Activated T-cell treated with anti-CD3 and anti-CD28 coated beads, Interleukin-2, amount 50 U/mL, for 24 hours (primary cell): ENCODE measurements at regions not wholly inside any gene's neighbourhood (a gene's known extent, or its start where the extent isn't known, plus 50 kb on each side); places are given as distances from the start of the nearest gene placed in this dataset.
"Not testable (repeated sequence)": the region's sequence is repeated elsewhere in the genome, so short reads cannot be mapped to it uniquely, and the experiment has no call there.

Experiments used
- DNase-seq: peaks from one replicate; pipeline ENCODE4 v3.0.0-alpha.2; 2020
- H3K27ac Mint-ChIP-seq: 2 replicates; pipeline ENCODE4 v1.8.0; 2020; ENCODE audit warnings: mild to moderate bottlenecking, mixed read lengths
- H3K27me3 Mint-ChIP-seq: 2 replicates; pipeline ENCODE4 v1.8.0; 2020; ENCODE audit warnings: mixed read lengths
- H3K36me3 Mint-ChIP-seq: 2 replicates; pipeline ENCODE4 v1.8.0; 2020; ENCODE audit warnings: low read depth, mixed read lengths
- H3K4me1 Mint-ChIP-seq: 2 replicates; pipeline ENCODE4 v1.8.0; 2020; ENCODE audit warnings: low read depth, mixed read lengths
- H3K4me3 Mint-ChIP-seq: 2 replicates; pipeline ENCODE4 v1.8.0; 2020; ENCODE audit warnings: mild to moderate bottlenecking, moderate library complexity, mixed read lengths
- H3K9me3 Mint-ChIP-seq: 2 replicates; pipeline ENCODE4 v1.8.0; 2020; ENCODE audit warnings: mixed read lengths

DNA sequence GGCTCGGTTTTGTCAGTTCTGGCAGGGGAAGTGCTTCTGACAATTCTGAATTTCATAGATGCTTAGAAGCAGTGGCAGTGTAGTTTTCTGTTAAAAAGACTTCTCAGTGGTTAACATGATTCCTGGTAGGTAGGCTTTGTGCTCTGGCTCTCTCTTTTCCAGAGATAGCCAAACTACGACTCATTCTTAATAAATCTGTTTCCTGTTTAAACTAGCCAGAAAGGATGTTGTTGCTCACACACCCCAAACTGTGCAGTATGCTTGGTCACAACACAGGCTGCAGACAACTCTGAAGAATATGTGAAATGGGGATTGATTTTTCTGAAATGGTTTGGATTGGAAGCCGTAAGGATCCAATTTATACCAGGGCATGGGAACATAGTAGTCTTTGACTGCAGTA is 711.5 kb downstream of the PCDH17 start:
- no peaks in the 10 kb centered on the region for H3K4me1 Mint-ChIP-seq
- peaks cover 5% of the 10 kb centered on the region for H3K9me3 Mint-ChIP-seq
- H3K4me3 Mint-ChIP-seq: no peak overlapping the region
- H3K36me3 Mint-ChIP-seq: no peaks in the 10 kb centered on the region
- no peaks in the 10 kb centered on the region for H3K27me3 Mint-ChIP-seq
- no peak overlapping the region for H3K27ac Mint-ChIP-seq
- no peak for DNase-seq

DNA sequence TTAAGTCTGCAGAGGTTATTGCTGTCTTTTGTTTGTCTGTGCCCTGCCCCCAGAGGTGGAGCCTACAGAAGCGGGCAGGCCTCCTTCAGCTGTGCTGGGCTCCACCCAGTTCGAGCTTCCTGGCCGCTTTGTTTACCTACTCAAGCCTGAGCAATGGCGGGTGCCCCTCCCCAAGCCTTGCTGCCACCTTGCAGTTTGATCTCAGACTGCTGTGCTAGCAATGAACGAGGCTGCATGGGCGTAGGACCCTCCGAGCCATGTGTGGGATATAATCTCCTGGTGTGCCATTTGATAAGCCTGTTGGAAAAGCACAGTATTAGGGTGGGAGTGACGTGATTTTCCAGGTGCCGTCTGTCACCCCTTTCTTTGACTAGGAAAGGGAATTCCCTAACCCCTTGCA is 720.6 kb downstream of the PCDH17 start:
- DNase-seq, H3K36me3 Mint-ChIP-seq, H3K27ac Mint-ChIP-seq, H3K4me1 Mint-ChIP-seq, H3K27me3 Mint-ChIP-seq, H3K4me3 Mint-ChIP-seq: not testable (repeated sequence)
- peaks cover 13% of the 10 kb centered on the region for H3K9me3 Mint-ChIP-seq

DNA sequence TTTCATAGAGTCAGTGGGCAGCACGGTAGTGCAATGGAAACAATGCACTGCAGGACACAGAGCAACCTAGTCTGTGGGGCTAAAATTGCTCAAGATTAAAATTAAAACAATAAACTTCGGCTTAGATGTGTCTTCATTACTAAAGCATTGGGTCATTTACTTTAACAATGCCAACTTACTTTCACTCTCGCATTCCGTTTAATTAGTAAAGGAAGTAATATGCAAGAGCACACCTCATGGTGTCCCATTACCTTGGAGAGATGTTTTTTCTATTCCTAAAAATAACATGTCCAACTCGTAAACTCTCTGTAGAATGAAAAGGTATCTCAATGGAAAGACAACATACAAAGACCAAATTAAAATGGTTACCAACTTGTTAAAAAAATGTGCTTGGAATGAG is 738.4 kb downstream of the PCDH17 start:
- Mint-ChIP-seq H3K9me3 (peaks cover 15% of the 10 kb centered on the region), H3K36me3 (no peaks in the 10 kb centered on the region), H3K4me1 (no peaks in the 10 kb centered on the region), H3K27me3 (no peaks in the 10 kb centered on the region), H3K4me3 (no peak overlapping the region), H3K27ac (no peak overlapping the region)
- DNase-seq: no peak

DNA sequence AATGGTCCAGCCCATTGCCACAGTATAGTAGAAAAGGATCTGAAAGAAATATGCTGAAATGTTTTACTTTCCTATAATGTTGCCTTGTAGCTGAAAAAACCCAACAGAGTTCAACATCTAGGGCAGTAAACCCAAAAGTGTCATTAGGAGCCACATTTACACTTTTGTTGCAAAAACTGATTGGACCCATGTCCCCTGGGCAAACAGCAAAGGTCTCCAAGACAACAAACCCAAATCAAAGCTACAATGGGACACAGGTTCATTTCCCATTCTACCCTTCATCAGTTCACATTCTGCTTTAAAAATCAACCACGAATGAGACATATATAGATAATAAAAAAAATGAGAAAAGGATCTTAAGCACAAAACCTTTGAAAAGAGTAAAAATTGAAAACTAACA is 744.8 kb downstream of the PCDH17 start:
- DNase-seq: no peak
- H3K9me3 Mint-ChIP-seq: peaks cover 8% of the 10 kb centered on the region
- H3K4me1 Mint-ChIP-seq: no peaks in the 10 kb centered on the region
- no peak overlapping the region for H3K4me3 Mint-ChIP-seq
- no peak overlapping the region for H3K27ac Mint-ChIP-seq
- no peaks in the 10 kb centered on the region for H3K27me3 Mint-ChIP-seq
- no peaks in the 10 kb centered on the region for H3K36me3 Mint-ChIP-seq

DNA sequence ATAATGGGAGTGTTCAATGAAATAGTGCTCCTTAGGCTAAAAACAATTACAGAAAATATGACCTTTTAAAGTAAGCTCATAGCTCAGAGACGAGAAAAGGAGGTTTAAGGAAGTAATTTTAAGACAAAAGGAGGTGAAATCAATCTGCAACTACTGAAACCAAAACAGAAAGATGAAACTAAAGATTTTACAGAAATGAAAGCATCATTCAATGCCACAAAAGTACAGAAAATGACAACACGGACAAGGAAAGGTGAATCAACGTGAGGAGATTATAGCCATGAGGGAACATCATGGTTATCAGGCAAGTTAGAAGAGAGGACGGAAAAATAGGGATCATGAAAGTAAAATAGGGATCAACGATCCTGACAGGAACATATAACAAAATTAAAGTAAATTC is 745.2 kb downstream of the PCDH17 start:
- no peaks in the 10 kb centered on the region for H3K4me1 Mint-ChIP-seq
- H3K4me3 Mint-ChIP-seq: no peak overlapping the region
- H3K27me3 Mint-ChIP-seq: no peaks in the 10 kb centered on the region
- H3K36me3 Mint-ChIP-seq: no peaks in the 10 kb centered on the region
- H3K27ac Mint-ChIP-seq: no peak overlapping the region
- no peak for DNase-seq
- H3K9me3 Mint-ChIP-seq: peaks cover 7% of the 10 kb centered on the region

DNA sequence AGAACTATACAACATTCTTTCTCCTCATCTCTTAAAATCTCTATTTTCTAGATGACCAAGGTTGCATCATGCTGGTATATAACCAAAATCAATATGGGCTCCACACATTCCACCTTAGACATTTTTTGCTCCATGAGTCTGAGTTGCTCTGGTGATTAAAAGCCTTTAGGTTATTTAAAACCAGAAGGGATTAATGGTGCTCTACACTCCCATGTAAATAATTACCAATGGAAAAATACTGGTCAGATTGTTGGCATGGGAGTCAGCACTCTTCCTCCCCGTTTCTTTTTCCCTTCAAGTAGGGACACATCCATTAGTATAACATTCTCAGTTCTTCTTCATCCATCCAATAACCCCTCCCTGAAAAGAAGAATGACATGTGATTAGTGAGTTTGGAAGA is 747.7 kb downstream of the PCDH17 start:
- DNase-seq: no peak
- peaks cover 6% of the 10 kb centered on the region for H3K9me3 Mint-ChIP-seq
- no peaks in the 10 kb centered on the region for H3K27me3 Mint-ChIP-seq
- H3K4me3 Mint-ChIP-seq: no peak overlapping the region
- H3K36me3 Mint-ChIP-seq: no peaks in the 10 kb centered on the region
- H3K4me1 Mint-ChIP-seq: no peaks in the 10 kb centered on the region
- H3K27ac Mint-ChIP-seq: no peak overlapping the region

DNA sequence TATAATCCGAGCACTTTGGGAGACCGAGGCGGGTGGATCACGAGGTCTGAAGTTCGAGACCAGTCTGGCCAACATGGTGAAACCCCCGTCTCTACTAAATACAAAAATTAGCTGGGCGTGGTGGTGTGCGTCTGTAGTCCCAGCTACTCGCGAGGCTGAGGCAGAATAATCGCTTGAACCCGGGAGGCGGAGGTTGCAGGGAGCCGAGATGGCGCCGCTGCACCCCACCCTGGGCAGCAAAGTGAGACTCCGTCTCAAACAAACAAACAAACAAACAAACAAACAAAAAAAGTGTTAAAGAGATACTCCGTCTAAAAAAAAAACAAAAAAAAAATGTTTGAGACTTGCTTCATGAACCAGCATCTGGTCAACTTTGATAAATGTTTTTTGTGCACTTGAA is 753.8 kb downstream of the PCDH17 start:
- H3K27me3 Mint-ChIP-seq, DNase-seq, H3K36me3 Mint-ChIP-seq, H3K4me3 Mint-ChIP-seq, H3K4me1 Mint-ChIP-seq, H3K9me3 Mint-ChIP-seq, H3K27ac Mint-ChIP-seq: not testable (repeated sequence)

DNA sequence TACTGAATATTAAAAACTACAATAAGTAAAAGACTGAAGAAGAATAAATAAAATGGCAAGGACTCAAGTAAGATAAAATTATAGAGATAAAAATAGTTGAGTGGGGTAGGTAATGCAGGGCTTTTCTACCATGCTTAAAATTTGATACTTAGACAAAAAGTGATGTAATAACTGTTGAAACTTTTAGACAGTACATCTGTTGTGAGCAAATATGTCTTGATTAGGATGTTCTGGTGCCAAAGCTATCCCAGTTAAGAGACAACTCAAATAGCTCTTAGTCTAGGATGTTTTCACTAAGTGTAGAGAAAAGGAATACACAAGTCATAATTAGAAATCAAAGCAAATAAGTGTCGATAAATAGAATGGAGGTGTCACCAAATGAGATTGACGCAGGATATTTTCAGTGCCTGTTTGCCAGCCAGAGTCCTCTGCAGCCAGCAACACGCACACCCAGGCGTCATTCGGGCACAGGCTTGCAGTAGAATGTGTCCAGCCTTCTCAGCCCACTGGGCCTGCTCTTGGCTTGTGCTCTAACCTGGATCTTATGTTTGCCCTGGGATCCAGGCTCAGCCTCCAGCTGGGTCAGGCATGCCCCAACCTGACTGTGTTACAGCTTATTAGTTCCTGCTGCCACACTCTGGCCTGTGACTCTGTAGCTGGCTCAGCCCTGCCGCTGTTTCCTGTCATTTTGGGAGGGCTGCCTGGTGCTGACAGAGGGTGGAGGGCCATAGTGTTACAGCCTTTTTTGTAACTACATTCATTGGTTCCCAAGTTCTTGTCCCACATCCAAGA is 766.2 kb downstream of the PCDH17 start:
- Mint-ChIP-seq H3K4me1 (no peaks in the 10 kb centered on the region), H3K36me3 (no peaks in the 10 kb centered on the region), H3K27me3 (no peaks in the 10 kb centered on the region), H3K27ac (no peak overlapping the region), H3K4me3 (no peak overlapping the region), H3K9me3 (peaks cover 19% of the 10 kb centered on the region)
- DNase-seq: no peak

DNA sequence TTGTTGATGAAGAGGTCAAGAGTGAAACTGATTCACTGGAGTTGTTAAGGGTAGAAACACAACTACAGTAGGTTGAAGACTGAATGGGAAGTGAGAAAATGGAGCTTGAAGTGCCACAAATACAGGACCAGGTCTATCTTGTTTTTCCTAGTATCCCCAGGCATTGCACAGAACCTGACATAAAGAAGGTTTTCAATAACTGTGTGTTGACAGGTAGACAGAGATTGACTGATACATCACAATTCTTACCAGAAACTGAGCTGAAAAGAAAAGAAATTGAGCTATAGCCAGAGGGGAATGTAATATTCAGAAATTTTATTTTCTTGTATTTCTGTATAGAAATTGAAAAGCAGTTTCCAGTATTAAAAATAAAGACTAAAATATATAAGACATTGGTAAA is 767.7 kb downstream of the PCDH17 start:
- H3K36me3 Mint-ChIP-seq: no peaks in the 10 kb centered on the region
- peaks cover 27% of the 10 kb centered on the region for H3K9me3 Mint-ChIP-seq
- no peak for DNase-seq
- no peak overlapping the region for H3K4me3 Mint-ChIP-seq
- H3K27me3 Mint-ChIP-seq: no peaks in the 10 kb centered on the region
- no peaks in the 10 kb centered on the region for H3K4me1 Mint-ChIP-seq
- H3K27ac Mint-ChIP-seq: no peak overlapping the region

DNA sequence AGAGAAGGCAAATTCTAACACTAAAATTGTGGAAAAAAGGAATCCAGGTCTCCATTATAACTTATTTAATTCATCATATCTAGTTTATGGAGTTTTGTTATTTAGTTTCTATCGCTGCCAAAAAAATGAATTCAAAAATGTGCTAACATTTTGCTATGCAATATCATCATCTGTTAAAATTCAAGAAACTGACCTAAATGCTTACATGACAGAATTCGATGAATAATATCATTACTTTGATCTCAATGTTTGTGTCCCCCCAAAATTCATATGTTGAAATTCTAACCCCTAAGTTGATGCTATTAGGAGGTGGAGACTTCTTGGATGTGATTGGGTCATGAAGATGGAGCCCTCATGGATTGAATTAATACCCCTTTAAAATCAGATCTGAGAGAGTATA is 775.0 kb downstream of the PCDH17 start:
- no peaks in the 10 kb centered on the region for H3K4me1 Mint-ChIP-seq
- H3K9me3 Mint-ChIP-seq: peaks cover 13% of the 10 kb centered on the region
- DNase-seq: no peak
- H3K27ac Mint-ChIP-seq: no peak overlapping the region
- H3K36me3 Mint-ChIP-seq: no peaks in the 10 kb centered on the region
- no peaks in the 10 kb centered on the region for H3K27me3 Mint-ChIP-seq
- H3K4me3 Mint-ChIP-seq: no peak overlapping the region

DNA sequence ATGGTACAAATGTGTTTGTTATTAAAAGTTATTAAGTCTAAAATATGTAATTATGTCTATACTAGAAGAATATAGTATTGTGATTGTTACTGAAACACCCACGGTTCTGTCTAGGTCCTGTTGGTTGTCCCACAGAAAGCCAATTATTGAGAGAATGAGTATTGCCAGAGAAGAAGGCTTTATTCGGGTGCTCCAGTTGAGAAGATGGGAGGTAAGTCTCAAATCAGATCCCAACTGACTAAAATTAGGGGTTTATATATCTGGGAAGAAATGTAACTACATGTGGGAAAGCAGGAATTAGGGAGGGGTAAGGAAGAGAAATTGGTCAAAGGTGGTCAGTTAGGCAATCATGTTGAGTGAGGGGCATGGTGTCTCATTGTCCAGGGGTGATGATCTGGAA is 798.4 kb downstream of the PCDH17 start:
- no peaks in the 10 kb centered on the region for H3K36me3 Mint-ChIP-seq
- no peak overlapping the region for H3K4me3 Mint-ChIP-seq
- H3K9me3 Mint-ChIP-seq: peaks cover 29% of the 10 kb centered on the region
- no peaks in the 10 kb centered on the region for H3K27me3 Mint-ChIP-seq
- H3K4me1 Mint-ChIP-seq: no peaks in the 10 kb centered on the region
- H3K27ac Mint-ChIP-seq: no peak overlapping the region
- DNase-seq: no peak

DNA sequence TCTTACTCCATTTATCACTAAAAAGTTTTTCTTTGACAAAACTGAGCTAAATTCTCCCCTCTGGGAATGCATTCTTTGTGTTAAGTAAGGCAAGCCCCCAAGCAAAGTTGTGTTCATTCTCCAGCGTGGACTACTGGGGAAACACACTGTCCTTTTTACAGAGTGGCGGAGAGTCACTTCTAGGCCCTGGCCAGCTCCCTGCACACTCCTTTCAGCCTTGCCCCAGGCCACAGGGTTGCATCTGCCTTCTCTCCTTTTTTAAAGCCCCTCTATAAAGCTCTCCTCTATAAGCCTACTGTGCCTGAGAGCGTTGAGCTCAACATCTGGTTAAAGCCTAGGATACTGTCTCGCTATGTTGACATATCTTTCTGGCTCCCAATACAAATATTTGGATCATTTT is 803.4 kb downstream of the PCDH17 start:
- Mint-ChIP-seq H3K4me1 (no peaks in the 10 kb centered on the region), H3K27ac (no peak overlapping the region), H3K9me3 (peaks cover 9% of the 10 kb centered on the region), H3K4me3 (no peak overlapping the region), H3K27me3 (no peaks in the 10 kb centered on the region), H3K36me3 (no peaks in the 10 kb centered on the region)
- DNase-seq: no peak

DNA sequence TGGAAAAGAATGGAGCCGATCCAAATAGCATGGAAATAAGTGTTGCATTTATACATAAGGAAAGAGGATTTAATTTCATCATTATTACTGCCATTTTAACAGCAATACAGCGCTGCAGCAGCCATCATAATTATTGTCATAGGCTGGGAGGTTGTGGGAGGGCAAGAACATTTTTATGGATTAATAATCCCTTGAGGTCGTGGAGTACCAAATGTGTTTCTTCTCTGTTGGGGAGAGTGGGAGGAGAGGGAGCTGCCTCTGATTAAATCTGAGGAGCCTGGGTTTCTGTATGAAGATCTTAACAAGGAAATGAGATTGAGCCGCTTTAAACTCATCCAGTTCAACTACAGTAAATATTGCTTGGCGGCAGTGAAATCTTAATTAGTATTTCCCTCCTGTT is 805.9 kb downstream of the PCDH17 start:
- Mint-ChIP-seq H3K9me3 (peaks cover 6% of the 10 kb centered on the region), H3K27me3 (no peaks in the 10 kb centered on the region), H3K27ac (no peak overlapping the region), H3K4me3 (no peak overlapping the region), H3K36me3 (no peaks in the 10 kb centered on the region), H3K4me1 (no peaks in the 10 kb centered on the region)
- DNase-seq: no peak

DNA sequence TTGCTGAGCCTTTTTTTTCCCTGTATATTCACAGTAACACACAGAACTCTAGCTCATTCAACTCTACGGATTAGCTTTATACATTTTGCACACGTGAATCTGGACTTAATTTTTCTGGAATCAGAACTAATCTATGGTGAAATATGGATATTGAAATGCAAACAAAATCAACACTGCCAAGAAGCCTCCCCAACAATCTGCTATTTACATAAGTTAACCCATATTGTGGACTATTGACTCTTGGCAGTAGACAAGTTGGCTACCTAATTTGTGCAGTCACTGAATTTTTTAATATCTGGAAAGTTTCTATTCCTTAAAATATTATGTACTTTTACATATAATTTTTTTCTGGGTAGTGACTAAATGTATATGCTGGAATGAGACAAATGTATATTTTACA is 815.4 kb downstream of the PCDH17 start:
- Mint-ChIP-seq H3K36me3 (no peaks in the 10 kb centered on the region), H3K27me3 (no peaks in the 10 kb centered on the region), H3K9me3 (peaks cover 2% of the 10 kb centered on the region), H3K4me3 (no peak overlapping the region), H3K27ac (no peak overlapping the region), H3K4me1 (no peaks in the 10 kb centered on the region)
- DNase-seq: no peak

DNA sequence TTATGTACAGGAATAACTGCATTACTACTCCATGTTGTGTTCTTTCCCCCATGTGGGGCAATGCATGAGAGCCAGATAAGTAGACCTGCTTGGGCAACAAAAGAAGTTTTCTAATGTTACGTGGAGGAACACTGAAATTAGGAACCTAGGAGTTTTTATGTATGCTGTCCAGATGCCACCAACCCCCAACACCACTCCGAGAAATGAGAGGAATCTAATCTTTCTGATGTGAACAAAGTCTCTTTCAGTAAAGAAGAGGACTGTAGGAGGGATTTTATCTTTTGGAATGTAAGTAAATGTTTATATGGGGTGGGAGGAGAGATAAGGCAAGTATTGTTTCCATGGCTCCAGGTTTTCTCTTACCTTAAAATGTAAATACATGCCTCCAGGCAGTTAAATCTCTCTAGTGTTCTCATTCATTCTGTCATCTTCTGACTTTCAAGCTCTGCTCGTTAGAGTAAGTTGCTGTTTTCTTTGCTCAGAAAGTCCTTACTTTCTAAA is 820.6 kb downstream of the PCDH17 start:
- no peak overlapping the region for H3K4me3 Mint-ChIP-seq
- H3K4me1 Mint-ChIP-seq: no peaks in the 10 kb centered on the region
- DNase-seq: no peak
- H3K9me3 Mint-ChIP-seq: peaks cover 13% of the 10 kb centered on the region
- no peak overlapping the region for H3K27ac Mint-ChIP-seq
- no peaks in the 10 kb centered on the region for H3K36me3 Mint-ChIP-seq
- H3K27me3 Mint-ChIP-seq: no peaks in the 10 kb centered on the region

DNA sequence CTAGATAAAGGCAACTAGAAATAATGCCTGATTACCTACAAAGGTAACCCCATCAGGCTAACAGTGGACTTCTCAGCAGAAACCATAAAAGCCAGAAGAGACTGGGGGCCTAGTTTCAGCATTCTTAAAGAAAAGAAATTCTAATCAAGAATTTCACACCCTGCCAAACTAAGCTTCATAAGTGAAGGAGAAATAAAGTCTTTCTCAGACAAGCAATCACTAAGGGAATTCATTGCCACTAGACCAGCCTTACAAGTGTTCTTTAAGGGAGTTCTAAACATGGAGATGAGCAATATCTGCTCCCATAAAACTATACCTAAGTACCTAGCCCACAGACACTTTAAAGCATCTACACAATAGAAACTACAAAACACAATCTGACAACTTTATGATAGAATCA is 823.5 kb downstream of the PCDH17 start:
- peaks cover 15% of the 10 kb centered on the region for H3K9me3 Mint-ChIP-seq
- no peaks in the 10 kb centered on the region for H3K36me3 Mint-ChIP-seq
- no peaks in the 10 kb centered on the region for H3K27me3 Mint-ChIP-seq
- H3K4me1 Mint-ChIP-seq: no peaks in the 10 kb centered on the region
- no peak overlapping the region for H3K4me3 Mint-ChIP-seq
- DNase-seq: no peak
- H3K27ac Mint-ChIP-seq: no peak overlapping the region
